OCI-LY3 (cell line): ENCODE measurements at regions not wholly inside any gene's neighbourhood (a gene's known extent, or its start where the extent isn't known, plus 50 kb on each side); places are given as distances from the start of the nearest gene placed in this dataset.

ENCODE experiments used
- H2AFZ ChIP-seq: fragments of 200-600, 300-600 bp; shearing (Covaris generic); 2 replicates; pipeline ENCODE4 v1.6.0; 2014; ENCODE audit warnings: antibody characterized with exemption, low read depth, low read length
- H3K27ac ChIP-seq: fragments of 200-600, 300-600 bp; sonication (generic); 2 replicates; pipeline ENCODE4 v1.5.1; 2014; ENCODE audit warnings: mild to moderate bottlenecking, low read length, moderate library complexity, mixed read lengths
- H3K27me3 ChIP-seq: fragments of 200-600, 300-600 bp; sonication (generic); 2 replicates; pipeline ENCODE4 v1.6.1; 2014; ENCODE audit warnings: low read depth, low read length, mixed read lengths
- H3K36me3 ChIP-seq: fragments of 200-600, 300-600 bp; sonication (generic); replicated peaks from 2 replicates; pipeline ENCODE3; 2014; ENCODE audit warnings: low read depth, low read length, mixed read lengths
- H3K4me1 ChIP-seq: fragments of 300-600, 200-600 bp; sonication (generic); 2 replicates; pipeline ENCODE4 v1.6.1; 2014; ENCODE audit warnings: low read length, mixed read lengths
- H3K4me2 ChIP-seq: fragments of 200-600, 300-600 bp; sonication (generic); 2 replicates; pipeline ENCODE4 v1.6.1; 2014; ENCODE audit warnings: low read length, mixed read lengths
- H3K4me3 ChIP-seq: fragments of 300-600, 200-600 bp; sonication (generic); 2 replicates; pipeline ENCODE4 v1.5.1; 2014; ENCODE audit warnings: antibody characterized with exemption, mild to moderate bottlenecking, low read length, moderate library complexity
- H3K79me2 ChIP-seq: fragments of 300-600, 200-600 bp; shearing (Covaris generic); 2 replicates; pipeline ENCODE4 v1.6.1; 2014; ENCODE audit warnings: mild to moderate bottlenecking, low read length, mixed read lengths
- H3K9ac ChIP-seq: fragments of 300-600, 200-600 bp; shearing (Covaris generic); 2 replicates; pipeline ENCODE4 v1.6.0; 2014; ENCODE audit warnings: mild to moderate bottlenecking, low read length, moderate library complexity
- H3K9me3 ChIP-seq: fragments of 200-600, 300-600 bp; shearing (Covaris generic); 2 replicates; pipeline ENCODE4 v1.6.1; 2014; ENCODE audit warnings: low read length, mixed read lengths; ENCODE audit not compliant: insufficient read depth
- H4K20me1 ChIP-seq: fragments of 200-600, 300-600 bp; sonication (generic); 2 replicates; pipeline ENCODE4 v1.6.1; 2016; ENCODE audit warnings: low read length, mixed read lengths; ENCODE audit not compliant: insufficient read depth
- CTCF ChIP-seq: fragments of 200-600, 300-600 bp; sonication (generic); IDR thresholded peaks from 2 replicates; pipeline ENCODE4 v1.5.1; 2014; ENCODE audit warnings: antibody characterized with exemption, low read length, low read depth
- EZH2phosphoT487 ChIP-seq: fragments of 200-600 bp; shearing (Covaris generic); IDR thresholded peaks from 2 replicates; pipeline ENCODE4 v1.6.1; 2018; ENCODE audit warnings: antibody characterized with exemption, mixed run types, low read depth

GRCh38 chr11:122604621-122605020 is 50.9 kb upstream of the UBASH3B start:
- no peak overlapping the region for H2AFZ ChIP-seq
- H3K9me3 ChIP-seq, result no peaks in the 10 kb centered on the region
- H3K4me3 ChIP-seq, result no peak overlapping the region
- TF ChIP-seq CTCF (no peak), EZH2phosphoT487 (no peak)
- H3K27me3 ChIP-seq, result no peaks in the 10 kb centered on the region
- no peak overlapping the region for H3K9ac ChIP-seq
- H3K4me2 ChIP-seq, result no peak overlapping the region
- H3K79me2 ChIP-seq, result no peaks in the 10 kb centered on the region
- H3K4me1 ChIP-seq, result no peaks in the 10 kb centered on the region
- no peaks in the 10 kb centered on the region for H3K36me3 ChIP-seq
- no peaks in the 10 kb centered on the region for H4K20me1 ChIP-seq
- no peak overlapping the region for H3K27ac ChIP-seq

GRCh38 chr11:122601141-122602125 is 54.1 kb upstream of the UBASH3B start:
- no peak for TF ChIP-seq CTCF
- TF ChIP-seq EZH2phosphoT487, result no peak
- no peak overlapping the region for H3K4me3 ChIP-seq
- H3K4me2 ChIP-seq, result no peak overlapping the region
- H4K20me1 ChIP-seq, result no peaks in the 10 kb centered on the region
- no peak overlapping the region for H3K27ac ChIP-seq
- no peaks in the 10 kb centered on the region for H3K79me2 ChIP-seq
- H3K36me3 ChIP-seq, result no peaks in the 10 kb centered on the region
- H3K9ac ChIP-seq, result no peak overlapping the region
- H2AFZ ChIP-seq, result no peak overlapping the region
- H3K27me3 ChIP-seq, result no peaks in the 10 kb centered on the region
- H3K9me3 ChIP-seq, result no peaks in the 10 kb centered on the region
- peaks cover 31% of the 10 kb centered on the region for H3K4me1 ChIP-seq

GRCh38 chr11:122600290-122600689 is 55.2 kb upstream of the UBASH3B start:
- Histone ChIP-seq H3K79me2 (no peaks in the 10 kb centered on the region), H3K9me3 (no peaks in the 10 kb centered on the region), H4K20me1 (no peaks in the 10 kb centered on the region), H3K4me1 (peaks cover 40% of the 10 kb centered on the region), H3K36me3 (no peaks in the 10 kb centered on the region), H2AFZ (no peak overlapping the region), H3K4me3 (no peak overlapping the region), H3K27ac (no peak overlapping the region), H3K27me3 (no peaks in the 10 kb centered on the region), H3K4me2 (no peak overlapping the region), H3K9ac (no peak overlapping the region)
- no peak for TF ChIP-seq EZH2phosphoT487
- TF ChIP-seq CTCF, result no peak

GRCh38 chr11:122599434-122599833 is 56.1 kb upstream of the UBASH3B start:
- no peak overlapping the region for H3K4me3 ChIP-seq
- TF ChIP-seq EZH2phosphoT487, result no peak
- TF ChIP-seq CTCF, result no peak
- no peak overlapping the region for H3K9ac ChIP-seq
- peaks cover 49% of the 10 kb centered on the region for H3K4me1 ChIP-seq
- H3K79me2 ChIP-seq, result no peaks in the 10 kb centered on the region
- H3K27me3 ChIP-seq, result no peaks in the 10 kb centered on the region
- H3K36me3 ChIP-seq, result no peaks in the 10 kb centered on the region
- no peaks in the 10 kb centered on the region for H3K9me3 ChIP-seq
- H2AFZ ChIP-seq, result no peak overlapping the region
- H3K27ac ChIP-seq, result no peak overlapping the region
- no peaks in the 10 kb centered on the region for H4K20me1 ChIP-seq
- no peak overlapping the region for H3K4me2 ChIP-seq
